Stimulated activated naive CD8-positive, alpha-beta T cell treated with anti-CD3 and anti-CD28 coated beads, Interleukin-15, Interleukin-2, amounts not matched to agents 100 U/mL and 50 U/mL, for 24 hours (primary cell): ENCODE measurements at regions not wholly inside any gene's neighbourhood (a gene's known extent, or its start where the extent isn't known, plus 50 kb on each side); places are given as distances from the start of the nearest gene placed in this dataset.
"Not testable (repeated sequence)": the region's sequence is repeated elsewhere in the genome, so short reads cannot be mapped to it uniquely, and the experiment has no call there.

Source experiments
- ATAC-seq: fragments of 150-1000 bp; cut with Tn5 transposase; one replicate; pipeline ENCODE4 v1.10.0; 2021
- DNase-seq: peaks from one replicate; pipeline ENCODE4 v3.0.0; 2021

- DNase-seq = no peak
- no peak for ATAC-seq
Measured at GRCh38 chr11:7143908-7144307, 55.1 kb downstream of the RBMXL2 start.

DNA sequence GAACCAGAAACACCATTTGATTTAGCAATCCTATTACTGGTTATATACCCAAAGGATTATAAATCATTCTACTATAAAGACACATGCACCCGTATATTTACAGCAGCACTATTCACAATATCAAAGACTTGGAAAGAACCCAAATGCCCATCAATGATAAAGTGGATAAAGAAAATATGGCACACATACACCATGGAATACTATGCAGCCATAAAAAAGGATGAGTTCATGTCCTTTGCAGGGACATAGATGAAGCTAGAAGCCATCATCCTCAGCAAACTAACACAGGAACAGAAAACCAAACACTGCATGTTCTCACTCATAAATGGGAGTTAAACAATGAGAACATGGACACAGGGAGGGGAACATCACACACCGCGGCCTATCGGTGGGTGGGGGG, 61.3 kb downstream of the RBMXL2 start:
- ATAC-seq, DNase-seq: not testable (repeated sequence)

GRCh38 chr11:7154881-7155361, 66.1 kb downstream of the RBMXL2 start:
- DNase-seq (no peak), ATAC-seq (no peak)

DNA sequence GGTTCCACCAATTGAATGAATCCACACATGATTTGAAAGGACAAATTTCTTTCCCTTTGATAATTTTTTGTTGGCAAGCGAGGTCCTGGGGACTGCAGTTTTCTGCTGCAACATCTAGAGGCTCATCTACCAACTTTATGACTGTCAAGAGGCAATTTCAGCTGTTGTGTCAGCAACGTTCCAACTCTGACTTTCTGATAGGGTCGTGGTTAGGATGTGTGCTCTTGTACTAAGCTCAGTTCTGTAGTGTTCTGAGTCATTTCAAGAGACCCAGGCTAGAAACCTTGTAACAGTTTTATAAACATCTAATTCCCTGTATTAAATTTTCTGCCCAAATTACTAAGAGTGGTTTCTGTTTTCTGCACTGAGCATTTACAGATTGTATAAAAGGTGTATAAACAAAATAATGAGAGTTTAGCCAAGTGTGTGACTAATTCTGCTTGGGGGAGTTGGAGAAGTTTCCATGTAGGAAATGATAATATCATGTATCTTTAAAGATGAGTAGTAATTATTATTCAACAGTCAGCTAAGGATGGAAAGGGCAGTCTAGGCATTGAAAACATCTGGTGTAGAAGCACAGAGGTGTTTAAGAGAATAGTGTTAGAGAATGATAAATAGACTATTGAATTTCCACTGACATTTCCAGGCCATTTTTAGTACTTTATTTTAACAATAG, 72.2 kb downstream of the RBMXL2 start:
- peak; percentile 49 for ATAC-seq
- DNase-seq = no peak

DNA sequence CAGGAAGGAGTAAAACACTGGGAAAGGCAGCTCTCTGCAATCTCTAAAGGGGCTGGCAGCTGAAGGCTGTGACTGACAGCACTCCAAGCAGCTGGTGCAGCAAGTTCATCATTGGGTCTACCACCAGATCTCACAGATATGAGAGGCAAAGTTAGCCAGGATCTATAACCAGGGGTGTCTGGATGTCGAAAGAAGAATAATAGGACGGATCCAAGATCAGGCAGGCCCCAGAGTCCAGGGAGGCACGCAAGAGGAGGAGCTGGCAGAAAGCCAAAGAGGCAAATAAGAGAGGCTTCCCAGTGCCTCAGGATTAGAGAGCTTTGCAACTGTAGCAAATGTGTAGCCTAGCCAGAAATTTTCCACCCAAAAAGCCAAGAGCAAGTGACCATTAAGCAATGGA, 77.1 kb downstream of the RBMXL2 start:
- DNase-seq (no peak), ATAC-seq (no peak)

DNA sequence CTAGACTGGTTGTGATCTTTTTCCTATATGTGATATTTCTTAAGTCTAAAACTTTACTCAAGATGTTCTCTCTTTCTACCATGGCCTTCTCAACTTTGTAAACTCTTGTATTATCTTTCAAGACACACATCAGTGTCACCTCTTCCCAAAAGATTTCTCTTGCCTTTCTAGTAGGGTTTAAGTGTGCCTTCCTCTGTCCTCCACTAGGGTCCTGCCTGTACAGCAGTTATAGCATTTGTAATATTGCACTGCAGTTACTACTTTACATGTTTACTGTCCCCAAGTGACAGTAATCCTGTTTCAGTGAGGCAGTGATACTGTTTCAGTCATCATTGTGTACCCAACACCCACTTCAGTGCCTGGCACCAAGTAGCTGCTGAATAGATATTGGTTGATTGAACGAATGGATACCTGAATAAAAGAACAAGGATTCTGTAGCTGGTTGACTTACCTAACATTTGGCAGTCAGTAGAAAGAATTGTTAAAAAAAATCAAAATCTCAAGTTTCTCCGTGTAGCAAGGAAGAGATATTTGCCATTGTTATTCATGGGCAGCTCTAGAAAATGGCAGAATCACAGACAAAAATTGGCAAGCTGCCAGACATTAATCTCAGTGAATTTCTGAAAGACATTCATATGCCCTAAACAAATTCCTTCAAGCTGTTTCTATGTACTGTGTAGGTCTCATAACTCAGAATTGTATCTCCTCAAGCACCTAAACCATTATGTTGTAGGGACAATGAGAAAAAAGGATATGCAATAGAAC, 79.4 kb downstream of the RBMXL2 start:
- DNase-seq = no peak
- no peak for ATAC-seq

- ATAC-seq (no peak), DNase-seq (no peak)
Measured at GRCh38 chr11:7168741-7168990, 79.9 kb downstream of the RBMXL2 start.

DNA sequence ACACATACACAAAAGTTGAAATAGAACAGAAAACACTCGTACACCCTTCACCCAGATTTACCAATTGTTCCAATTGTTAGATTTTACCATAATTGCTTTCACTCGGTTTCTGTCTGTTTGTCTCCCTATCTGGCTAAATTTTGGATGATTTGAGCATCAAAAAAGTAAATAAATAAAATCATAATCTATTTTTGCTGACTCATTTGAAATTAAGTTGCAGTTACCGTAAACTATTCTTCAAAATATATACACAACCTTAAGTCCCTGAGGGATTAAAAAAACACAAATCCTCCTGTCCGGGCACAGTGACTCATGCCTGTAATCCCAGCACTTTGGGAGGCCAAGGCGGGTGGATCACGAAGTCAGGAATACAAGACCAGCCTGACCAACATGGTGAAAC, 81.3 kb upstream of the SYT9 start:
- ATAC-seq (no peak), DNase-seq (no peak)

- DNase-seq = no peak
- ATAC-seq = no peak
Measured at GRCh38 chr11:7175007-7175406, 76.7 kb upstream of the SYT9 start.

- DNase-seq = no peak
- ATAC-seq = no peak
Measured at GRCh38 chr11:7186190-7186589, 65.5 kb upstream of the SYT9 start.

DNA sequence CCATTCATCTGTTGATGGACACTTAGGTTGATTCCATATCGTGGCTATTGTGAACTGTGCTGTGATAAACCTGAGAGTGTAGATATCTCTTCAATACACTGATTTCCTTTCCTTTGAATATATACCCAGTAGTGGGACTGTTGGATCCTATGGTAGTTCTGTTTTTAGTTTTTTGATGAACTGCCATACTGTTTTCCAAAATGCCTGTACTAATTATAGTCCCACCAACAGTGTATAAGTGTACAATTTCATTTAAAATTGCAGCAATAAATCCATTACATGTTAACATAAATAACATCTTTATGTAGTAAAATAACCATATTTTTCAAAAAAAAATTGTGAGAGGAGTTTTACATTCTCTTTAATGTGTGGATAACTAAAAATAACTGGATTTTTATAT, 65.0 kb upstream of the SYT9 start:
- DNase-seq (no peak), ATAC-seq (no peak)

GRCh38 chr11:7192785-7193184, 58.9 kb upstream of the SYT9 start:
- DNase-seq, ATAC-seq: not testable (repeated sequence)

- DNase-seq = no peak
- ATAC-seq = no peak
Measured at GRCh38 chr11:7196396-7197146, 55.1 kb upstream of the SYT9 start.

- ATAC-seq (no peak), DNase-seq (no peak)
Measured at GRCh38 chr11:7197469-7197868, 54.2 kb upstream of the SYT9 start.
